ENCODE measurements at regions not wholly inside any gene's neighbourhood (a gene's known extent, or its start where the extent isn't known, plus 50 kb on each side); places are given as distances from the start of the nearest gene placed in this dataset.

GRCh38 chr15:29874977-29875376 lies 52.7 kb upstream of the TJP1 start:
- DNase-seq (ENCODE audit: low read depth) = no peak

DNA sequence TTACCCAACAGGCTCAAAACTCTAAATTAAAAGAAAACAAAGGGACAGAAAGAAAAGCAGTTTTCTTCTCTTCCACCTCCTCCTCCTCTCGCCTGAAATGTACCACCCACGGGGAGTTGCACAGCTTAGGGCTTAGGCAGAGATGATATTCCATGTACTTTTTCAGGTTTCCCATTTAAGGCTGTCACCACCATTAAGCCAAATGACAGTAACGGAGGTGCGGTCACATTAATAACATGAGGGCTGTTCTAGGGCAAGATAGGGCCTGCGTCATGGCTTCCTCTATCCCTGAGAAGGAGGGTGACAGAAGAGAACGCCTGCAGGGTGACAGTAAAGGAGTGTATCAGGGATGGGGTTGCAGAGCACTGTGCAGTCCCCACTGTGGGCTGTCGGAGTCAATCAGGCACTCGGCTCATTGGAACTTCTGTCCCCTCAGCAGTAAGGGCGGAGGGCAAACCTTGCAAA lies 51.7 kb upstream of the TJP1 start:
- no peak for DNase-seq (ENCODE audit: low read depth)

DNA sequence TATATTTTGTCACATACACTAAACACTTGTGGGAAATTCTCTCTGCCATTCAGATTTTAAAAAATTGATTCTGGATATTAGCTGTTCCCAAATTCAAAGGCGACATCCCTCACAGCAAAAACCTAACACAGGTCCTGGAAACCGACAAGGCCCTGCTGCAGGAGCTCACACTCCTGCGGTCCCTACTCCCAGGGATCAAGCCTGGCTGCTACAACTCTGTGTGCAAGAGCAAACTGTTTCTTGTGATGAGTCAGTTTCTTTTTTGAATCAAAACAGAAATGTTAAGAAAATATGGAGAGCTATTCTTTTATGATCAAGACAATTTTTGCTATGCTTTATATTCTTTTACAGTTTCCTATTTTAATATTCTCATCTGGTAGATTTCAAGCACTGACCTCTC lies 51.0 kb upstream of the TJP1 start:
- no peak for DNase-seq (ENCODE audit: low read depth)

DNA sequence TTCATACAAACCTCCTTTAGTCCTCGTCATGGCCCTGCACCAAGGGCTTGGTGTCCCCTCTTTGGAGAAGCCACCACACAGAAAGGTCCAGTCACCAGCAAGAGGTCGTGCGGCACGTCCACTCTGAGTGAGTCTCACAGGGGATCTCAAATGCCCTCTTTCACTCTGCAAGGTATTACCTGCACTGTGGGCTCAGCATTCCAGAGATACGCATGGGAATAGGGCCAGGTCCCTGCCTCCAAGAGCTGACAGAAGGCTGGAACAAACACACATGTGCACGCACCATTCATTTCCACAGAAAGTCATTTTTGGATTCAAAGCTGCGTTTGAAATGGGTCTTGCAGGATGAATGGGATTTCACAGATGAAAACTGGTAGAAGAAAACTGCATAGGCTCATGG lies 50.4 kb upstream of the TJP1 start:
- no peak for DNase-seq (ENCODE audit: low read depth)
